ENCODE measurements at regions not wholly inside any gene's neighbourhood (a gene's known extent, or its start where the extent isn't known, plus 50 kb on each side); places are given as distances from the start of the nearest gene placed in this dataset.
"Not testable (repeated sequence)": the region's sequence is repeated elsewhere in the genome, so short reads cannot be mapped to it uniquely, and the experiment has no call there.

DNA sequence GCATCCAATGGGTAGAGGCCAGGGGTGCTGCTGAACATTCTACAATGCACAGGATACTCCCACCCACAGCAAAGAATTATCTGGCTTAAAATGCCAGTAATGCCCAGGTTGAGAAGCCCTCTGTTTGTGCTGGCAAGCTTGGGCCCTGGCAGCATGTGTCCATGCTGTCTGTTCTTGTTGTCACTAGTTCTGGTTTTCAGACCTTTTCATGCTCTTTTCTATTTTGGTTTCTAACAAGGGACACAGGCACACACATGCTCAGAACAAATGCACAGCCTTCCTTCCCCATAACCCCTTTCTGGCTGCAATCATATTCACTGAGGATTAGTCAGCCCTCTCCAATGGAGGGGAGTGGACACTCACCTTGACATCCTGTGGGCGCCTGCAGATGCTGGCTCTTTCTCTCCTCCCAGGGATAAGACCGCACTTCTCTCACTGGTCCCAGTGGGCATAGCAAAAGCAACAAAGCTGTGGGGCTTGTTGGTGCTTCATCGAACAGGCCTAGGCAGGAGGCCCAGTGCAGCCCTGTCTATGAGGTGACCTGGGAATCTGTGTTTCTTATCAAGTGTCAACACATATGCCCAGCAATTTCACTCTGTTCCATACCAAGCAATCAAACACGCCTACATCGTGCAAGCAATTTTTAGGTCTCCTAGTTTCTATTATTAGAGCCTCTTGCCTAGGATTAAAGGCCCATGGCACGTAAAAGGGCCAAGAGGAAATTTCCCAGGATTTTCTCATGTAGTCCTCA is 271.1 kb upstream of the CCL2 start:
- DNase-seq = no peak

DNA sequence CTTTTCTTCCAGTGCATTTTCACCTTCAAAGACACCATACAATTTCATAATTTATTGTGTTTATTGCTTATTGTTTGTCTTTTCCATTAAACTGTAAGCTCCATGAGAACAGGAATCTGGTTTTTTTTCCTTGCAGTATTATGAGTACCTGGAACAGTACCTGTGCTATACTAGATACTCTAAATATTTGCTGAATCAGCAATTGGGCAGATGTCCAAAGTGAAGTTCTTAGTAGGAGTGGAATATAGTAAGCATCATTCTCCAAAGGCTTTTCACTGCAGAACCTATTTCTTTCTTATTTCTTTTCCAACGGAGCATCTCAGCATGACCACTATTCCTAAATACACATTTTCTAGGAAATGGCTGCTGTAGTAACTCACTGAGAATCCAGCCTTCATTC is 269.0 kb upstream of the CCL2 start:
- no peak for DNase-seq

DNA sequence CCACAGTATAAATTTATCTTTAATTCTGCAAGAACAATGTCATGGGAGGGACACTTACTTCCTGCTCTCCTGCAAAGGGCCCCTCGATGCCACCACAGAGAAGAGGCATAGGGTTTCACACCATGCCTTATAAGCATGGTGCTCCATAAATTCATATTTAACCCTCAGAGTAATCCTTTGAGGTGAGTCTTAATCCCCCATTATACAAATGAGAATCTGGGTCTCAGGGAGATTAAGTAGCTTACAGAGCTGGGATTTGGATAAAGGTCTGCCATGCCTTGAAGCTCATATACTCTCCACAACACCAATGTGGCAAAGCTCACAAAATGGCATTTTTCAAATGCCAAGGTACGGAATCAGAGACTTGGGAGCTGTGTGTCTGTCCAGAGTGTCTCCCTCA is 268.5 kb upstream of the CCL2 start:
- no peak for DNase-seq

DNA sequence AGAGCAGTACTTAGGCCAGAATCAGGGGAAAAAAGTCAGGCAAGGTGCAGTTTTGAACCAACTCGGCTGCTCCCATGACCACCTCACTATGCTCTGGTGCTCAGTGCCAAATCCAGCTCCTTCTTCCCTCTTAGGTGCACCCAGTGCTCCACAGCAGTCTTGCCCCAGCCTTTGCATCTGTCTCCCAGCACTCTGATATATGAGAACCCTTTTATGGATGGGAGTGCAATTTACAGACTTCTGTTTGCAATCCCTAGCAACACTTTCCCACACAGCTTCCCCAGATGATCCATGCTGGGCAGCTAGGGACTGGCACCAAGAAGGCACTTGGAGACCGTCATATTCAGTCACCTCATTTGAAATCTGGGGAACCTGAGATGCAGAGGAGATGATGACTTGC is 267.9 kb upstream of the CCL2 start:
- DNase-seq = no peak

DNA sequence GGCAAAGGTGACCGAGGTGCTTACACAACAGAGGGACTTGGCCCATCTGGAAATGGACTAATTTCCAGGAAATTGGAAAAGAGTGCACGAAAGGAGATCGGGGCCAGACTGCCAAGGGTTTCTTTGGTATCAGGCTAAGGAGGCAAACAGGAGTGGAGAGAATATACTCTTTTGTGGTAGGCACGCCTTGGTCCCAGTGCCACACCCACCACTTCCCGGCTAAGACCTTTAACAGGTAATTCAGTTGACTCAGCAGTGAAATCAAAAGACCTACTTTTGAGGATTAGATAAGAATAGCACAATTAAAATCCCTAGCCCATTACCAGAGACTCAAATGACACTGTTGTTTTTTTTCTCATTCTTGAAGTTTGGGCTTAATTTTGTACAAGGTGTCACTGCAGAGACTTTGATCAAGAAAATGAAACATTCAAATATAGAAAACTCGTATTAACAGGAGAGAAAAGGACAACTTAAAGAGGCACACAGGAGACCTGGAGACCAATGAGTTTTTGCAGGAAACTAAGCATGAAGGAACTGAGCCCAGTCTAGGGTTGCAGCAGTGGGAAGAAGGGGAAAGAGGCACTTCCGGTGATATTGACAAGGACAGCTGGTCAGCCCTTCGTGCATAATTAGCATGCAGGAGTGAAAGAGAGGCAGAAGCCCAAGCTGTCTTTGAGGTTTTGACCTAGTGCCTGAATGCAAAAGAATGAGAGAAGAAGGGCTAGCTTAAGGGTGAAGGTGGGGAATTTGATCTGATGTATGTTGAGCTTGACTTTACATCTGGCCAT is 265.5 kb upstream of the CCL2 start:
- no peak for DNase-seq

DNA sequence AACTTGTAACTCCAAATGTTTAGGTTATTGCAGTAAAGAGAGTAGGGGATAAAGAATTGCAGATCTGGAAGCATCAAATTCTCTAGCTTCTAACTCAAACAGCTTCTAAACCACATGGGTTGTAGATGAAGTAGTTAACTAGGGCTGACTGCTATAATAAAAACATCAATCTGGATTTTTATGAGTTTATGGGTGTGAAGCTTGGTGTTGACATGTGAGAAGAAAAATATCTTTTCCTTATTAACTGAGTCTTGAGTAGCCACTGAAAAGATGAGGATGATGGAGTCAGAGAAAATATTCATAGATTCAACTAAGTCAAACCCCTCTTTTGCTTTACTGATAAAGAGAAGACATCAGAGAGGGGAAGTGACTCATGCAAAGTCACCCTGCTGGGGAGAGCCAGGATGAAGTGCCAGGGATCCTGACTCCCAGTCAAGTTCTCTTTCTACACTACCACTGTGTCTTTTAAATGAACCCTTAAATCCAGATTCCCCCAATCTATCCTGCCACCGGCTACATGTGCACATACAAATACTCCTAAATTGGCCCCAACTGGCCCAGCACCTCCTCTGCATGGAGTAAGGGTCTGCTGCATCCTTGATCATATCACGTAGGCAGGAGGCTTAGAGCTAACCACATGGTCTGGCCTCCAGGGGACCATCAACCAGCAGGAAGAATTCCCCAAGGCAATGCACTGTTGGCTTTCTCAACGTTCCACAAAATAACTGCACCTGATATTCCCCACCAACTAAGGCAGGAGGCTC is 264.0 kb upstream of the CCL2 start:
- no peak for DNase-seq

DNA sequence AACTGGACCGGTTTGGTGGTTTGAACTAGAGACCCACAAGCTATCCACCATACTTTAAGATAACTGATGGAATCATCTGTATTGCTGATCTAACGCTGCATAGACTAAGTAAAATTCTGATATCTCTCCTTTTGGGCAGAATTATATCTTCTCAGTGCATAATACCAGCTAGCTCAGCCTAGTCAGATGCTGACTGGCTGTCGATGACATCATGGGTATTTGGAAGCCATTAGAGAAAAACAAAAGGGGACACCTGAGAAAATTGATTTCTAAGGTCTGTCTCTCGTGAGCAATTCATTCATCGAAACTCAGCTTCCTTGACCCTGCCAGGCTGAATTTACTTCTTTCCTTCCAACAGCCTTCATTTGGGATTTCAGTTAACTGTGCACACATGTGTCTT is 263.0 kb upstream of the CCL2 start:
- no peak for DNase-seq

DNA sequence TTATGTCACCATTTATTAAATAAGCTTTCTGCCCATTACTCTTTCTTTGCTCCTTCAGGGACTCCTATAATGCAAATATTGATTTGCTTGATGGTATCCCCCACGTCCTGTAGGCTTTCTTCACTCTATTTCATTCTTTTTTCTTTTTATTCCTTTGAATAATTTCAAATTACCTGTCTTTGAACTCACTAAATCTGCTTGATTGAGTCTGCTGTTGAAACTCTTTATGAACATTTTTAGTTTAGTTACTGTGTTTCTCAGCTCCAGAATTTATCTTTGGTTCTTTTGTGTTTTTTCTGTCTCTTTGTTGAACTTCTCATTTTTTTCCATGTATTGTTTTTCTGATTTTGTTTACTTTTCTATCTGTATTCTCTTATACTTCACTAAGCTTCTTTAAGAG is 254.4 kb upstream of the CCL2 start:
- DNase-seq = no peak

DNA sequence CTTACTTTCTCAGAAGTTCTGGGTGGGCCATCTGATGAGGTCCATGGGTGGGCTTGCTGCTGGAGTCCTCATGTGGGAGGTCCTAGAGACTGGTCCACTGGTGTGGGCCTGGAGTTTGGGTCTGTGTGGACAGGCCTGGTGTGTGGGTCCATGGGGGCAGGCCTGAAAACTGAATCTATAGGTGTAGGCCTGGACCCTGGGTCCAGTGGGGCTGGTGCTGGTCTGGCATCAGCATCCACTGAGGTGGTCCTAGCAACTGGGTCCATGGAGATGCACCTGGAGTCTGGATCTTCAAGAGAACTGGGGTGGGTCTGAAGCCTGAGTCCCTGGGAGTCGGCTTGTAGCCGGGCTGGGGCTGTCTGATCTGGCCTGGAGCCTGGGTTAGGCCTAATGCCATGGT is 253.8 kb upstream of the CCL2 start:
- no peak for DNase-seq

DNA sequence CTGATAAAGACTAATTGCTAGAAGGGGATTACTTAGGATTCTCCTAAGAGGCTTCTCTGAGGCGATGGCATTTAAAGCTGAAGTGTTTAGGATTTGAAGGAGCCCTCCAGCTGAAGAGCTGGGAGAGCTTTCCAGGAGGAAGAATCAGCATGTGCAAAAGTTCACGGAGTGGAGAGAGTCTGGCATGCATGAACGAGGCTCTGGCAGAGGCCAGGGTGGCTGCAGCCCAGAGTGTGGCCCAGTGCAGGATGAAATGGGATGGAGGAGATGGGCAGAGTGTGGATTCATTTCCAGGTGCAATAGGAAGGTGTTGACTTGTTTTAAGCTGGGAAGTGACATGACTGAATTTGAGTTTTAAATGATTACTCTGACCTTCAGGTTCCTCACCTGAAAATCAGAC is 249.0 kb upstream of the CCL2 start:
- no peak for DNase-seq

DNA sequence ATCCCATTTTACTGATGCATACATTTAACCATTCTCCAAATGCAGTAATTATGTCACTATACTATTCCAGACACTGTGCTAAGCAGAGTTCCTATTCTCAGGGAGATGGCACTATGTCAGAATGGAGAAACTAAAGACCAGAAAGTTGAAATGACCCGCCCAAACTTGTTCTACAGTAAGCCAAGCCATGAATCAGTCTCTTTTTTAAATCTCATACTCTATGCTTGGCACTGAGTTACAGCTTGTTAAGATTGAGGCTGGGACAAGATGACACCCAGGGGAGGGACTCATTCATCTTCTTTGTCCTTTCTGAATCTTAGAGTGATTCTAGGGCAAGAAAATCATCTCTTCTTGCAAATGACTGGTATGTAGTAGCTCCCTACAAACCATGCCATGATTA is 247.0 kb upstream of the CCL2 start:
- no peak for DNase-seq

DNA sequence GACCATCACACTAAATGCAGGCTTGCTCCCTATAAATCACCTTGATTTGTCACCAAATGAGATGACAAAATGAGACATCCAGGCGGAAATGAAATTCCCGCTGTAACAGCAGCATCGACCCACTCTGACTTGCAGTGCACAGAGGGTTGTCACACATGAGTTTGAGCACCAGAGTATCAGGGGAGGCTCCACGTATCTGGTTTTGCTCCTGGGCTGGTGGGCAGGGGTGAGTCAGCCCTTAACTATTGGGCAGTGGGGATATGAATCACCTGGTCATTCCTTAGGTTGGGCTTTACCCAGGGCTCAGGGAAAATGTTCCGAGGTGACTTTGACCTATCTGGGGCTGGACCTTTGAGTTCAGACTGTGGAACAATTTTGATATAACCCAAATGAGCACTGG is 245.2 kb upstream of the CCL2 start:
- DNase-seq = no peak

DNA sequence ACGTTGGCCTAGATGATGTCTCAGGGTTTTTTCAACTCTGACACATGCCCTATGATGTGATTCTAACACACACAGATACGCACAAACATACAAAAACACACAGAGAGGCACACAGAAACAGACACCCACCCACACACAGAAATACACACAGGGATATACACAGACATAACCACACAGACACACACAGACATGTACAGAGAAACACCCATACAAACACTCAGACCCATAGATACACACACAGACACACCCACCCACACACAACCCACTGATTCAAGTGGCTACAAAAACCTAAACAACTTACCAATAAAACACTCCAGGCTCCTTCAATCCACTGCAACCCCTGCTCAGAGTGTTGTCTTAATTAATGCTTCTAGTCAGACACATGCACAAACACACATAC is 244.6 kb upstream of the CCL2 start:
- no peak for DNase-seq

DNA sequence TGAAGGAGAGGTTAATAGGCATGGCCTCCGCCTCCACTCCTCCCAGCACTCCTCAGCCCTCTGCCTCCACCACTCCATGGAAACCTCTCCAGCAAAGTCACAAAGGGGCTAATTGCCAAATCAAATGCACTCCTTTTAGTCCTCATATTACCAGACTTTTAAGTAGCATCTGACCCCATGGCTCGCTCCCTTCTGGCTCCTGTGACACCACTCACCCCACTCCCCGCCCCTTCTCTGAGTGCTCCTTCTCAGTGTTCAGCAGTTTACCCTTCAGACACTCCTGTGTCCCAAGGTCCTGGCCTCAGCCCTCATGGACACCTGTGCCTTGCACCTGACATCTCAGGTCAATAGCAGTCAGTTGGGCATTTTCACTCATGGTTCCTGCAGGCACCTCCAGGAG is 243.5 kb upstream of the CCL2 start:
- DNase-seq = no peak

DNA sequence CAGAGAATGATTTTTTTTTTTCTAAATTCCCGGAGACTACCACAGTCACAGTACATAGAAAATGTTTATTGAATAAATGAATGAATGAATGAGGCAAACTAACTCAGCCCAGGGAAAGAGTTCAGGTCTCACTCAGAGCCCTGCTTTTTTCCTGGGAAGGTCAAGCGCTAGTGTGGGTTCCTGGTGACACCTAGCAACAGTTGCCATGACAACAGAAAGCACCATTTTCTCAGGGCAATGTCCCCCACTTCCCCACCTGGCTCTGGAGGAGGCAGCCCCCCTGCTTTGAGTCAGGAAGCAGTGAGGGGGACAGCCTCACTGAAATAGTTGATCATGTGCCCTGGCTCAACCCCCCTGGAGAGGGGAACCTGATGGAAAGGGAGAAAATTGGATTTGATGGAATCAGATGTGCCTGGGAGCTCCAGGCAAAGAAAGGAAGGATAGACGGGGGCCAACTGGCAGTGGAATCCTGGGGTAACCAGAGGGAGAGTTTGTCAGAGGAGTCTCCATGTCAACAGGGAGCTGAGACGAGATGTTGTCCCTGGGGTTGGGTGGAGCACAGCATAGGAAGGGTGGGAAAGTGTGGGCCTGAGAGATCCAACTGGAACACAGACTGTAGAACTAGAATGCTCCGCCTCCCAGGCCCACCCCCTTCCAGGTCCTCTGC is 242.2 kb upstream of the CCL2 start:
- no peak for DNase-seq

DNA sequence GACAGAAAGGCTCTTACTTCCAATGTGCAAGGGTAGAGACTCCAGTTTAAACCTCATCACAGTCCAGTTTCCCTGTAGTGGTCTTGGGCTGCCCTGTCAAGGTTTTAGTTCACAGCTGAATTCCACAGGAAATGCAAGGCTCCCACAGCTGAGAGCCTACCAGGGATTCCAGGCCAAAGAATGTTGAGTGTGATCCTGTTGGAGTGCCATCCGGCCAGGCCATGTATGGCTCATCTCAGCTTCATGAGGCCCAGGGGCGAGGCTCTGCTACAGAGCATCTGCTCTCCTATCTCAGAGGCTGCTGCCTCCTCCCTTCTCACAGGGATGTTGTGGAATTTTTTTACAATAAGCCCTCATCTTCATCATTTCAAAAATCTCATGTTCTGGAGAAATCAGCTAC is 239.8 kb upstream of the CCL2 start:
- no peak for DNase-seq

DNA sequence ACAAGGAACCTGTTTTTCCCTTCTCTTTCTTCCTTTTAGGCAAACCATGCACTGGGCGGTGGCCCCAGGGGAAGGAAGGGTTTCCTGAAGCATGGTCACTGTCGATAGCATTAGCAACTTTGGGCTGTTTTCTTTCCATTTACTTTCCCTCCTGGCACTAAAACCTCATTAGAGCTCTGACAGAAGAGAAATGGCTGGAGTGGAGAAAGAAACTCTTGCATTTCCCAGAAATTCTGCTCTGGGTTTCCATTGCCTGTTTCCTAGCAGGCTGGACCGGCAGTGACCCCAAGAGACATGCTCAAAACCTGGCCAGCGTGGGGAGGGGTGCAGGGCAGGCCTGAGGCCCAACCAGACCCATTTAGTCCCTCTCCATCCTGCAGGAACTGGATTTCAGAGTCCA is 230.7 kb upstream of the CCL2 start:
- DNase-seq = no peak

DNA sequence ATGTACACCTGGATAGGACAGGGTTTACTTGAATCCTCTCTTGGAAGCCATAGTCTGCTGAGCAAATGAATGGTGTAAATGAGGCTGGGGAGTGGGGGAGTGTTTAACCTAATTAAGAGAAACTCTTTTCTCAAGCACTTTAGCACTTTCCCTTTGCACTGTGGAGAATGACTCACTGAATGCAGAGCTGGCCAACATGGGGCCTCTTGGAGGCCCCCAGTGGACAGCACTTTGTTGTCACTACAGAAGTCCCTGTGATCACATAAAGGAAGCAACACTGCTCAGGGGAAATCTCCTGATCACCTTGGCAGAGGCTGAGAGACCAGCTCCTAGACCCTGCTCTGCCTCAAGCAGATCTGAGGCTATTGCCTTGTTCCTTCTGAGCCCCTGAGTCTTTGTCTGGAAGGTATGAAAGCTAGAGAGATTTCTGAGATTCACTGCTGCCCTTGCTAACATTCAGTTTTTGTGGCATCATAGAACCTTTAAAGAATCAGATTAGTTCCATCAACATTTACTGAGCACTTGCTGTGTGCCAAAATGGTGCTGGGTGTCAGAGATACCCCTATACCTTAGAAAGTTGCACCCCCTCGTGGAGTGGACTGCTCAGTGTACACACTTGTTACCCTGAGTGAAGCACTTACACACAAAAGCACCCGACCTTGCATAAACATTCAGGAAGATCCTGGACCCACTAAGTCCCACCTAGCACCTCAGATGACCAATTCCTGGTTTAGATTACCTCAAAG is 230.1 kb upstream of the CCL2 start:
- DNase-seq = no peak

DNA sequence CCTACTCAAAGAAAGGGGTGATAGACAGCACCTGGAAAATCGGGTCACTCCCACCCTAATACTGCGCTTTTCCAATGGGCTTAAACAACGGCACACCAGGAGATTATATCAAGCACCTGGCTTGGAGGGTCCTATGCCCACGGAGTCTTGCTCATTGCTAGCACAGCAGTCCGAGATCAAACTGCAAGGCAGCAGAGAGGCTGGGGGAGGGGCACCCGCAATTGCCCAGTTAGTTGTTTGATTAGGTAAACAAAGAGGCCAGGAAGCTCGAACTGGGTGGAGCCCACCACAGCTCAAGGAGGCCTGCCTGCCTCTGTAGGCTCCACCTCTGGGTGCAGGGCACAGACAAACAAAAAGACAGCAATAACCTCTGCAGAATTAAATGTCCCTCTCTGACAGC is 224.5 kb upstream of the CCL2 start:
- not testable (repeated sequence) for DNase-seq

DNA sequence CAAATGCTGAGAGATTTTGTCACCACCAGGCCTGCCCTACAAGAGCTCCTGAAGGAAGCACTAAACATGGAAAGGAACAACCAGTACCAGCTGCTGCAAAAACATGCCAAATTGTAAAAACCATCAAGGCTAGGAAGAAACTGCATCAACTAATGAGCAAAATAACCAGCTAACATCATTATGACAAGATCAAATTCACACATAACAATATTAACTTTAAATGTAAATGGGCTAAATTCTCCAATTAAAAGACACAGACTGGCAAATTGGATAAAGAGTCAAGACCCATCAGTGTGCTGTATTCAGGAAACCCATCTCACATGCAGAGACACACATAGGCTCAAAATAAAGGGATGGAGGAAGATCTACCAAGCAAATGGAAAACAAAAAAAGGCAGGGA is 222.8 kb upstream of the CCL2 start:
- not testable (repeated sequence) for DNase-seq

DNA sequence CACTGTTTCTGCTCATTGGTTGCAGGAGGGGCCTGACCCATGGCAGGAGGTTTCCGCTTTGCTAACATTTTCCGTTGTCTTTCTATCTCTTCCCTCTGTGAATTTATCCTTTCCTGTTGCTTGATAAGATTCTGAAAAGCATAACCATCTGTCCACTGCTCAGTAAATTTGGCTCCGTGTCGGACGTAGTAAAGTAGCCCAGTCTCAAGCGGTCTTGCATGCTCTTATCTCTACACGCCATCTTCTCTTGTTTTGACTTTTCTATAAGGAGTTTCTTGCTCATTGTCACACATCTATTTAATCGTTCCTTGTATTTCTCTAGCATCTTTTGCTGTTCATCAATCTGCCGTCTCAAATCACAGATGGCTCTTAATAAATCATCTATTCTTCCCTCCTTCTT is 216.3 kb upstream of the CCL2 start:
- DNase-seq = not testable (repeated sequence)

DNA sequence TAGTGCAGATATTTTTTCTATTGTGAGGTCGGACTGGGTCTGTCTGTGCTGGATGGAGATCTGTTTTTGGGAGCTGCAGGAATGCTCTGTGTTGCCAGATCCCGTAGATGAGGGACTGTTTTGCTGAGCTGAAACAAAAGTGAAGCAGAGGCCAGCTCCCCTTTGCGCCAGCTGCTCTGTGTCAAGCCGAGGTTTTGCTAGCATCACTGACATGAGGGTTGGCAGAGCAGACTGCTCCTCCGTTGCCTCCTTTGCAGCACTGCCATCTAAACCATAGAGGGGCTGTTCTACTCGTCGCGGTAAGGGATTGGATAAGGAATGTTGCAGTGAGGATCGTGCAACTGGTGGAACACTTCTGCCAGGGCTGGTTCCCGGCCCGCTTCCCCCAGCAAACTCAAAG is 215.9 kb upstream of the CCL2 start:
- not testable (repeated sequence) for DNase-seq

Measured in activated CD8-positive, alpha-beta memory T cell treated with anti-CD3 and anti-CD28 coated beads, Interleukin-2, amount 50 U/mL, for 4 hours (primary cell).